Epithelial cell of esophagus (primary cell): ENCODE measurements at regions not wholly inside any gene's neighbourhood (a gene's known extent, or its start where the extent isn't known, plus 50 kb on each side); places are given as distances from the start of the nearest gene placed in this dataset.
"Not testable (repeated sequence)": the region's sequence is repeated elsewhere in the genome, so short reads cannot be mapped to it uniquely, and the experiment has no call there.

Experiments
- DNase-seq: peaks from one replicate; pipeline ENCODE4 v3.0.0; 2010; ENCODE audit warnings: low read depth
- H3K4me3 ChIP-seq: 2 replicates; pipeline ENCODE4 v1.5.1; 2011; ENCODE audit warnings: mild to moderate bottlenecking, low read length, control low read depth
- CTCF ChIP-seq: IDR thresholded peaks from 2 replicates; pipeline ENCODE4 v1.5.1; 2011; ENCODE audit warnings: low read depth, mild to moderate bottlenecking, low read length, control low read depth, inconsistent platforms; ENCODE audit not compliant: insufficient read depth; ENCODE audit errors: missing control alignments

GRCh38 chrX:143231492-143231891 lies 205.8 kb downstream of the SPANXN4 start:
- TF ChIP-seq CTCF, result no peak
- H3K4me3 ChIP-seq, result no peak overlapping the region
- no peak for DNase-seq

DNA sequence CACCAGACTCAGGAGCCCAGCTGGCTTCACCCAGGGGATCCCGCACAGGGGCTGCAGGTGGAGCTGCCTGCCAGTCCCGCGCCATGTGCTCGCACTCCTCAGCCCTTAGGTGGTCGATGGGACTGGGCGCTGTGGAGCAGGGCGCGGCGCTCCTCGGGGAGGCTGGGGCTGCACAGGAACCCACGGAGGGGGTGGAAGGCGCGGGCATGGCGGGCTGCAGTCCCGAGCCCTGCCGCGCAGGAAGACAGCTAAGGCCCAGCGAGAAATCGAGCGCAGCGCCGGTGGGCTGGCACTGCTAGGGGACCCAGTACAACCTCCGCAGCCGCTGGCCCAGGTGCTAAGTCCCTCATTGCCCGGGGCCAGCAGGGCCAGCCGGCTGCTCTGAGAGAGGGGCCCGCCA lies 202.9 kb downstream of the SPANXN4 start:
- DNase-seq, H3K4me3 ChIP-seq: not testable (repeated sequence)

GRCh38 chrX:143206966-143207365 lies 181.2 kb downstream of the SPANXN4 start:
- TF ChIP-seq CTCF, result no peak
- no peak overlapping the region for H3K4me3 ChIP-seq
- no peak for DNase-seq

- H3K4me3 ChIP-seq, result no peak overlapping the region
- TF ChIP-seq CTCF, result no peak
- DNase-seq, result no peak
Observed at GRCh38 chrX:143171703-143172102, 146.0 kb downstream of the SPANXN4 start.

- TF ChIP-seq CTCF, result no peak
- DNase-seq, result no peak
Observed at GRCh38 chrX:143165778-143166177, 140.1 kb downstream of the SPANXN4 start.

DNA sequence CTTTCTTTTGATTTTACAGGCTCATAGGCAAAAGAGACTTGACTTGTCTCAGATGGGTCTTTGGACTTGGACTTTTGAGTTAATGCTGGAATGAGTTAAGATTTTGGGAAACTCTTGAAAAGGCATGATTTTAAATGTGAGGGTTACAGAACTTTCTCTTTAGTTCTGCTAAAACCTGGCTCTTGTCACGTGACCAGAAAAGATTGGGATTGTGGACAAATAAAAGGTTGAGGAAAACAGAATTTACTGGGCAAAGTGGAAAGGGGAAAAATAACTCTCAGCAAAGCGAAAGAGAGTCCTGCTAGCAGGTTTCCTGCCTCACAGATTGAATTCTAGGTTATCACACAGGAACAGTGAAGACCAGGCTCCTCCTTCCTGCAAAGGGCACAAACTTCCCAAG lies 114.0 kb downstream of the SPANXN4 start:
- DNase-seq, result no peak
- H3K4me3 ChIP-seq, result no peak overlapping the region
- no peak for TF ChIP-seq CTCF

More at GRCh38 chrX:143165778-143166177, 140.1 kb downstream of the SPANXN4 start:
- no peak overlapping the region for H3K4me3 ChIP-seq

DNA sequence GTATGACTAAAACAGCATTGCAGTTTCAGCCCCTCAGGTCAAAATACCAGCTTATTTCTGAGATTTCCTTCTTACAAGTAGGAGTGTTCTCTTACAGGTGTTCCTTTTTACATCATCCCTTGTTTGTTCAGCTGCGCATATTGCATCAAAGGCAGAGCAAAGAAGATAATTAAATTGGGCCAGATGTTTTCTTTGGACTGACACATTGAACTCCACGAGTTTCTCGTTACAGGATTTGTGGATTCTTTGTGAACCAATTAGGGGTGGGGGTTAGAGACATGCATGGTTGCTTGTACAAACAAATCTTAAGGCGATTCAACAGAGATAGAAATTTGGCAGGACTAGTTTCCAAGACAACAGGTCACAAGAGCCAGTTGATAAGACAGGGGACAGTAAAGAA lies 95.7 kb downstream of the SPANXN4 start:
- no peak for TF ChIP-seq CTCF
- DNase-seq, result no peak
- H3K4me3 ChIP-seq, result no peak overlapping the region

DNA sequence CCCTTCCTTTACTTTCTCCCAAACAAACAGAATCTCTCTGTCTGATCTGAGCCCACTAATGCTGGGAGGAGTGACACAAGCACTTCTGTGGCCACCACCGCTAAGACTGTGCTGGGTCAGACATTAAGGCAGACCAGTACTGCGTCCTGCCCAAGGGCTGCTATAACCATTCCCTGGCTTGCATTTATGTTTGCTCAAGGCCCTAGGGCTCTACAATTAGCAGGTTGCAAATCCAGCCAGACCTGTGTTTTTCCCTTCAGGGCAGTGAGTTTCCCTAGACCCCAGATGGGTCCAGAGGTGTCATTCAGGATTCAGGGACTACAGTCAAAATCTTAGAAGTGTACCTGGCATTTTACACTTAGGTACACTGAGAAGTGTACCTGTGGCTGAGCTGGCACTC lies 89.7 kb downstream of the SPANXN4 start:
- no peak for DNase-seq
- no peak for TF ChIP-seq CTCF
- H3K4me3 ChIP-seq, result no peak overlapping the region
